Chondrocyte (in vitro differentiated cells): ENCODE measurements at regions not wholly inside any gene's neighbourhood (a gene's known extent, or its start where the extent isn't known, plus 50 kb on each side); places are given as distances from the start of the nearest gene placed in this dataset. TPM values are rescaled to one million over a fixed set of nuclear protein-coding genes. Genes with fewer than 3 reads are reported as not detected.
"Not testable (repeated sequence)": the region's sequence is repeated elsewhere in the genome, so short reads cannot be mapped to it uniquely, and the experiment has no call there.

Experiments used
- DNase-seq: peaks from one replicate; pipeline ENCODE4 v3.0.0; 2021; ENCODE audit warnings: mixed read lengths, low spot score
- H3K27ac Mint-ChIP-seq: one replicate; pipeline ENCODE4 v1.8.0; 2021; ENCODE audit warnings: mild to moderate bottlenecking, moderate library complexity, mixed read lengths; ENCODE audit not compliant: unreplicated experiment
- H3K27me3 Mint-ChIP-seq: 2 replicates; pipeline ENCODE4 v1.8.0; 2021; ENCODE audit warnings: low read depth, mixed read lengths
- H3K36me3 Mint-ChIP-seq: 2 replicates; pipeline ENCODE4 v1.8.0; 2021; ENCODE audit warnings: low read depth, mixed read lengths
- H3K4me1 Mint-ChIP-seq: 2 replicates; pipeline ENCODE4 v1.8.0; 2021; ENCODE audit warnings: low read depth, mild to moderate bottlenecking, mixed read lengths
- H3K4me3 Mint-ChIP-seq: one replicate; pipeline ENCODE4 v1.8.0; 2021; ENCODE audit warnings: mild to moderate bottlenecking, moderate library complexity, mixed read lengths; ENCODE audit not compliant: unreplicated experiment
- H3K9me3 Mint-ChIP-seq: 2 replicates; pipeline ENCODE4 v1.8.0; 2021; ENCODE audit warnings: low read depth, mixed read lengths
- CTCF ChIP-seq: fragments of 200-600 bp; sonication (generic); IDR thresholded peaks from 2 replicates; pipeline ENCODE4 v1.5.0; 2021; ENCODE audit warnings: antibody characterized with exemption, mild to moderate bottlenecking, moderate library complexity
- microRNA-seq: library from miRNA; unstranded; fragments of <30 nt; microRNA quantifications from one replicate; pipeline ENCODE4 v1.2.0, GENCODE V29; 2020; ENCODE audit warnings: borderline number of aligned reads

DNA sequence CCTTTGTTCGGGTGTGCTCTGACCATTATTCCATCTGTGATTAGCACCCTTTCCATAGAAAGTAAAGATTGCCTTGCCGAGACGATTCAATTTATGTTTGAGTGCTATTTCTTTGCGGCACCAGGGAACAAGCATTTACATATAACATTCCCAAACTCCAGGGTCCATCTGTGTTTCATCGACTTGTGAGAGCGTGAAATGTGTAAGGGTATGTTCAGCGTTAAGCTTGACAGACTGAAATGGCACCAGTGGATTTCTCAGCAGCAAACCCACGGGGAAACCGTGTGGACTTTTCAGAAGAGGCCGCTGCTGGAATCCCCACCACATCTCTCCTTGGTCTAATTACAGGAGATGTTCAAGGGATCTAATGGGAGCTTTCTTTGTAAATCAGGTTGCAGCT, 270.5 kb downstream of the TCERG1L start:
- TF ChIP-seq CTCF, result no peak
- no peak for DNase-seq
- H3K36me3 Mint-ChIP-seq, result no peaks in the 10 kb centered on the region
- no peaks in the 10 kb centered on the region for H3K27me3 Mint-ChIP-seq
- peaks cover 32% of the 10 kb centered on the region for H3K9me3 Mint-ChIP-seq
- H3K4me1 Mint-ChIP-seq, result no peaks in the 10 kb centered on the region
- no peak overlapping the region for H3K4me3 Mint-ChIP-seq
- no peak overlapping the region for H3K27ac Mint-ChIP-seq

DNA sequence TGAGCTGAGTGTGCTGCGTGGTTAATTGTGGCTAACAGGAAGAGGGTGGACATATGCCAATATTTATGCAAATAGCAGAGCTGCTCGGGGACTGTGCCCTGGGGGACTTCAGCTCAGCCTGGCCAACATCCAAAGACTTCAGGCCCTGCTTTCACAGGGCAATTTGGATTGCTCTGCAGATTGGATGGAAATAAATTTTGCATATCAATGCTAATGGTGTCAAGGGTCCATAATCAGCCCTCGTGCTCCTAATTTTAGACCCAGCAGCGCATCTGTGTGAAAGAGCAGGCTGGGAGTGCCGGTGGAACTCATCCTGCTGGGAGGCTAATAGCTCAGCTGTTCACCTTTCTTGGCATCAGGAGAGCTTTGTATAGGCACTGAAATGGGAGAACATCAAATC, 270.1 kb downstream of the TCERG1L start:
- H3K9me3 Mint-ChIP-seq, result peaks cover 31% of the 10 kb centered on the region
- H3K4me1 Mint-ChIP-seq, result no peaks in the 10 kb centered on the region

DNA sequence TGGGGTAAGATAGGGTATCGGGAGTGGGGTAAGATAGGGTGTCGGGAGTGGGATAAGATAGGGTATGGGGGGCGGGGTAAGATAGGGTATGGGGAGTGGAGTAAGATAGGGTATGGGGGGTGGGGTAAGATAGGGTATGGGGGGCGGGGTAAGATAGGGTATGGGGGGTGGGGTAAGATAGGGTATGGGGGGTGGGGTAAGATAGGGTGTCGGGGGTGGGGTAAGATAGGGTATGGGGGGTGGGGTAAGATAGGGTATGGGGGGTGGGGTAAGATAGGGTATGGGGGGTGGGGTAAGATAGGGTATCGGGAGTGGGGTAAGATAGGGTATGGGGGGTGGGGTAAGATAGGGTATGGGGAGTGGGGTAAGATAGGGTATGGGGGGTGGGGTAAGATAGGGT, 269.5 kb downstream of the TCERG1L start:
- H3K4me1 Mint-ChIP-seq, H3K36me3 Mint-ChIP-seq, DNase-seq, H3K27me3 Mint-ChIP-seq, H3K4me3 Mint-ChIP-seq, H3K27ac Mint-ChIP-seq: not testable (repeated sequence)
- H3K9me3 Mint-ChIP-seq, result peaks cover 26% of the 10 kb centered on the region

More for the DNA sequence above, 270.1 kb downstream of the TCERG1L start:
- Mint-ChIP-seq H3K4me3 (no peak overlapping the region), H3K27ac (no peak overlapping the region), H3K27me3 (no peaks in the 10 kb centered on the region), H3K36me3 (no peaks in the 10 kb centered on the region)
- no peak for DNase-seq
- no peak for TF ChIP-seq CTCF

Small RNA genes in the stretch of these regions (microRNA-seq; reads per million reads assigned to microRNA genes)
- not detected for gene MIR378C
